ENCODE measurements at regions not wholly inside any gene's neighbourhood (a gene's known extent, or its start where the extent isn't known, plus 50 kb on each side); places are given as distances from the start of the nearest gene placed in this dataset.

GRCh38 chr1:239778208-239778813 lies 313.4 kb upstream of the FMN2 start:
- DNase-seq (ENCODE audit: low read depth in 4 of 4, low spot score in 2 of 4): no peak

- DNase-seq (ENCODE audit: low read depth in 4 of 4, low spot score in 2 of 4): no peak
Observed at GRCh38 chr1:239779962-239780361, 311.7 kb upstream of the FMN2 start.

- DNase-seq (ENCODE audit: low read depth in 4 of 4, low spot score in 2 of 4): no peak
Observed at GRCh38 chr1:239784896-239785295, 306.8 kb upstream of the FMN2 start.

- DNase-seq (ENCODE audit: low read depth in 4 of 4, low spot score in 2 of 4): no peak
Observed at GRCh38 chr1:239785576-239785975, 306.1 kb upstream of the FMN2 start.

GRCh38 chr1:239786464-239786863 lies 305.2 kb upstream of the FMN2 start:
- no peak for DNase-seq (ENCODE audit: low read depth in 4 of 4, low spot score in 2 of 4)

GRCh38 chr1:239792157-239792556 lies 299.5 kb upstream of the FMN2 start:
- no peak for DNase-seq (ENCODE audit: low read depth in 4 of 4, low spot score in 2 of 4)

- no peak for DNase-seq (ENCODE audit: low read depth in 4 of 4, low spot score in 2 of 4)
Observed at GRCh38 chr1:239795304-239795703, 296.4 kb upstream of the FMN2 start.

- DNase-seq (ENCODE audit: low read depth in 4 of 4, low spot score in 2 of 4): no peak
Observed at GRCh38 chr1:239799617-239800016, 292.1 kb upstream of the FMN2 start.

GRCh38 chr1:239800861-239801260 lies 290.8 kb upstream of the FMN2 start:
- DNase-seq (ENCODE audit: low read depth in 4 of 4, low spot score in 2 of 4): no peak

- no peak for DNase-seq (ENCODE audit: low read depth in 4 of 4, low spot score in 2 of 4)
Observed at GRCh38 chr1:239802275-239802674, 289.4 kb upstream of the FMN2 start.

- no peak for DNase-seq (ENCODE audit: low read depth in 4 of 4, low spot score in 2 of 4)
Observed at GRCh38 chr1:239803781-239804180, 287.9 kb upstream of the FMN2 start.

- no peak for DNase-seq (ENCODE audit: low read depth in 4 of 4, low spot score in 2 of 4)
Observed at GRCh38 chr1:239804266-239804665, 287.4 kb upstream of the FMN2 start.

- DNase-seq (ENCODE audit: low read depth in 4 of 4, low spot score in 2 of 4): no peak
Observed at GRCh38 chr1:239805042-239805441, 286.6 kb upstream of the FMN2 start.

GRCh38 chr1:239805851-239806772 lies 285.6 kb upstream of the FMN2 start:
- DNase-seq (ENCODE audit: low read depth in 4 of 4, low spot score in 2 of 4): no peak

GRCh38 chr1:239806897-239807296 lies 284.8 kb upstream of the FMN2 start:
- no peak for DNase-seq (ENCODE audit: low read depth in 4 of 4, low spot score in 2 of 4)

- DNase-seq (ENCODE audit: low read depth in 4 of 4, low spot score in 2 of 4): no peak
Observed at GRCh38 chr1:239807361-239807760, 284.3 kb upstream of the FMN2 start.

GRCh38 chr1:239810061-239810481 lies 281.6 kb upstream of the FMN2 start:
- DNase-seq (ENCODE audit: low read depth in 4 of 4, low spot score in 2 of 4): no peak

- no peak for DNase-seq (ENCODE audit: low read depth in 4 of 4, low spot score in 2 of 4)
Observed at GRCh38 chr1:239811211-239811885, 280.3 kb upstream of the FMN2 start.

- DNase-seq (ENCODE audit: low read depth in 4 of 4, low spot score in 2 of 4): no peak
Observed at GRCh38 chr1:239812580-239812979, 279.1 kb upstream of the FMN2 start.

GRCh38 chr1:239814306-239814881 lies 277.3 kb upstream of the FMN2 start:
- DNase-seq (ENCODE audit: low read depth in 4 of 4, low spot score in 2 of 4): no peak

GRCh38 chr1:239815074-239815473 lies 276.6 kb upstream of the FMN2 start:
- no peak for DNase-seq (ENCODE audit: low read depth in 4 of 4, low spot score in 2 of 4)

Data from left renal cortex interstitium (tissue), 4 donors.